ENCODE measurements at regions not wholly inside any gene's neighbourhood (a gene's known extent, or its start where the extent isn't known, plus 50 kb on each side); places are given as distances from the start of the nearest gene placed in this dataset.
"Not testable (repeated sequence)": the region's sequence is repeated elsewhere in the genome, so short reads cannot be mapped to it uniquely, and the experiment has no call there.

DNA sequence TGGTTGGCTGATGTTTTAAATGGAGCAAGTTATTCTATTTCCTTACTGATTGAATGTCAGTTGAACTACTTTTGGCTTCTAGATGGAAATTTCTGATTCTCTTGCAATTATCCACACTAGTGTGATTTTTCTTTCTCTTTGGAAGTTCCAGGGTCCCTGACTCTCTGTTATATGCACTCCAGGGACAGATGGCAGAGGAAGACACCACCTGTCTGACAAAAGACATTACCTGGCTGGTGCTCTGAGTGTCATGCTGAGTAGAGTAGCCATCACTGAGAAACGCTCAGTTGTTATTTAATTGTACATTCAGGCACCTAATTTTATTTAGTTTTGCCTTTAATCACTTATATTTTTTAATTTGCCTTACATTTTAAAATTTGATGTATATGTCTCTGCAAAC is 105.4 kb upstream of the TLL1 start:
- no peak for DNase-seq (ENCODE audit: low spot score)

DNA sequence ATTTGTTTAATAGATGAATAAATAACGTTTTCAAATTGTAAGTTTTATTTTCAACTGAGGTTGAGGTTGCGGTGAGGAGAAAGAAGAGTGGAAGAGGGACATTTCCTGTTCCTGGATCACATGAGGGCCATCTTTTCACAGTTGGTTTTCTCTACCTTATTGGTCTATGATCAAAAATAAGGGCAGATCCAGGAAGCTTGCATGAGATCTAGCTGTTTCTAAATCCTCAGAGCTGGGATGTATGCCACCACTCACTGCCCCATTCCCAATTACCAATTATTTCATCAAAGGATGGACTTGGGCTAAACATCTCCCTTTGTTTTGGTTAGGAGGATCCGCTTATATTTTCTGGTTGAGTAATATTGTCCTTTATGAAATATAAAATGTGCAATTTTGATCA is 104.8 kb upstream of the TLL1 start:
- no peak for DNase-seq (ENCODE audit: low spot score)

DNA sequence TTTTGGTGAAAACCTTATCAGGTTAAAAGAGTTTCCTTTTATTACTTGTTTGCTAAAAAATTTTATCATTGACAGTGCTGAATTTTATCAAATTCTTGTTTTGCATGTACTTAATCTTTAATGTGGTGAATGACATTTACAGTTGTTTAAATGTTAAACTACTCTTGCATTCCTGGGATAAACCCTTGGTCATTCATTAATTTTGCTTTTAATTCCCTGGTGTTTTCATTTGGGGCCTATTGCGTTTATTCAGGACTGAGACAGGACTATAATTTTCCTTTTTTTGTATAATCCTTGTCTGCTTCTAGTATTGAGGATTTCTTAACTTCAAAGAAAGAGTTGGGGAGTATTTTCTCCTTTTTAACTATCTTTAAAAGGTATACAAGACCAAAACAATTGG is 98.7 kb upstream of the TLL1 start:
- DNase-seq (ENCODE audit: low spot score) = peak; percentile 50

DNA sequence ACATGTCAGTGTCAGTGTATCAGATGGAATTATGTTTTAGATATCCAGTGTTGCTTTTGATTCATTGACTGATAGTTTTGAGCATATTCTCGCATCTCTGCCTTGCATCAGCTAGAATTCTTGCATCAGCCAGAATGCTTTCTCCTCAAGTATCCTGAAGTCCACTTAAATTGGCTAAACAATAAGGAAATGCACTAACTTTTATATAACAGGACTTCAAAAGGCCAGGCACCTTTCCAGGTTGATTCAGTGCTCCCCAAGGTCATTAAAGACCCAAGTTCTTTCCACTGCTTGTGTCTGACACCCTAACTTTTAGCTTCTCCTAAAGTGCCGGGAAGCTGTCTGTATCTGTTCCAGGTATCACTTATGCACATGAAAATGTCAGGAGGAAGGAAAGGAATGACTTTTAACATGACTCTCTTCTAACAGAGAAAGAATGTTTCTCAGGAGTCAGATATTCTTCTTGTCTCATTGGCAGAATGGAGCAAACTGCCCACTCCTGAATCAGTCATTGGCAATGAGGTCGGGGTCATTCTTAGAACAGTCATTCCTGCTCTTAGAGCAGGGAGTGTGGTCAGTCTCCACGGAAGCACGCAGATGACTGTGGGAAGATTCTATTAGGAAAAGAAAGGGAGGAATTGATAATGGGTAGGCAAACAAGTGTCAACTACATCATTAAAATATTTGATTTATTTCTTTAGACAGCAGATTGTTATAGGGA is 92.9 kb upstream of the TLL1 start:
- DNase-seq (ENCODE audit: low spot score) = peak; percentile 75

DNA sequence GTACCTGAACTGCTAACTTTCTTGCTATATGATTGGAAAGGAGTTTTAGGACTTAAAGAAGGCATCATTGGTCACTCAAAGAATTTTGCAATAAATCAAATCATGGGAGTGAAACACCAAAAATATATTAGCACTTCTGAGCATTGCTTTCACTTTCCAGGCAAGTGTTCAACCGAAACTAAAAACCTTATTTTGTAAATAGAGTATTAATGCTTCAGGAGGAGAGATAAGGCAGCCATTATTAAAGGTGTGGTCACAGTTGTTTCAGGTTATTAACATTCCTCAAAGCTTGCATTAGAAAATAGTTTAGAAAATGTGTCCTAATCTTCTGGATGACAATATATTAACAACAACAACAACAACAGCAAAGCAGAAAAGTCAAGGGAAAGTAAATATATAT is 92.3 kb upstream of the TLL1 start:
- DNase-seq (ENCODE audit: low spot score) = no peak

DNA sequence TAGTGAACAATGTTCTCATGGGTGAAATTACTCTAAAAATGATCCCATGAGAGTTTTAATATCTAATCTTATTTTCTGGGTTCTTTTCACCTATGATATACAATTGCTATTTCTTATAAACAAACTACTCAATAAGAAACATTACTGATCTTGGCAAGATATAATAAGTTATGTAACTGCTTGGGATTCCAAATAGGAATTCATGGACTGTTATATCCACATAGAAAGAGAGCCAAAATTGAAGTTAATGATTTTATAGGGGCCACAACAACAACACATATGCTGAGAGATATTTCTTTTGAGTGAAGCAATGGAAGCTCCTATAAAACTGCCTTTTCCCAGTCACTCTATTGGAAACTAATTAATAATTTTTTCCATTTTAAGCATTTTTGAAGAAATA is 90.4 kb upstream of the TLL1 start:
- no peak for DNase-seq (ENCODE audit: low spot score)

DNA sequence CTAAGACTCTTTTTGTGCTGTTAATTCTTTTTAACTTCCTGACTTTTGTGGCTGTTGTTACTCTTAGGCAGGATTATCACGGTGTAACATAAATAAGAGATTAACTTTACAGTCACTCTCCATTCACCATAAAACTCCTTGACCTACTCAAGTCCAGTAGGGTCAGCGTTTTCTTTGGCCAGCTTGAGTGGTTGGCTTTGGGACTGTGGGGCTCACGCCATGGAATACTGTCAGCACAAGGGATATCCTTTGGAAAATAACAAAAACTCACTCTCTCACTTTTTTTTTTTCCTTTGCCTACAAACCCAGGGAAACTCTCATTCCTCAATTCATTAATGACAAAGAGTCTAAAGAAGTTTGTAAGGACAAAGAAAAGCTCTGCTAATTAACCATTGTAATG is 89.4 kb upstream of the TLL1 start:
- no peak for DNase-seq (ENCODE audit: low spot score)

DNA sequence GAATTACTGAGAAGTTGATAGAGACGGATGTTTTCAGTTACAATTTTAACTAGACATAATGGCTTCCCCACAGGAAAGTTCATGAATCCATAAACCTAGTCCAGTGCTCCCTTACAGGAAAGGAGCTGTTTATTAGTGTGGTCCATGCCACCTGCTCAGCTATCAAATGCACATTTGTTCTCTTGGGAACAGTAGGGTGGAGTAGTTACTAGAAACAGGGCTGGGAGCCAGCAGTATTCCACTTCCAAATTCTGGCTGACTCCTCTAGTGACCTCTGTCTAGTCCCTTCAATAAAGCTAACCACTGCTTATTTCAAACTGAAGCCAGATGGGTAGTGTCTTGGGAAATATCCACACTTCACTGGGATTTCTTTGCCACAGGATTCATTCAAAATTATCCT is 88.4 kb upstream of the TLL1 start:
- no peak for DNase-seq (ENCODE audit: low spot score)

DNA sequence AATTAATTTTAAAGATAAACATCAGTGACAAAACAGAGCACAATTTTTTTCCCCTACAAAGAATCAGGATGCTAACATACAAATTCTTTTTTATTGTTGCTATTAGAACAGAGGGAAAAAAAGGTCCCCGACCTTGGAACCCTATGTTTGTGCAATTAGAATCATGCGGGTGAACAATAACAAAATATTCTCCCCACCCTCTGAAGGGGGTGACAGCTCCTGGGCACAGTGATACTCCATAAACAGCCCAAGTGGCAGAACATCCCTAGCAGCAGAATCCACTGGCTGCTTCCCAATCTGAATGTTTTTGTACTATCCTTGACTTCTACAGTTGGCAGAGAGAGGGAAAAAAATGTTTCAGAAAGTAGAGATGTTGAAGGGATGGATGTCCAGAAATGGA is 87.7 kb upstream of the TLL1 start:
- DNase-seq (ENCODE audit: low spot score) = no peak

DNA sequence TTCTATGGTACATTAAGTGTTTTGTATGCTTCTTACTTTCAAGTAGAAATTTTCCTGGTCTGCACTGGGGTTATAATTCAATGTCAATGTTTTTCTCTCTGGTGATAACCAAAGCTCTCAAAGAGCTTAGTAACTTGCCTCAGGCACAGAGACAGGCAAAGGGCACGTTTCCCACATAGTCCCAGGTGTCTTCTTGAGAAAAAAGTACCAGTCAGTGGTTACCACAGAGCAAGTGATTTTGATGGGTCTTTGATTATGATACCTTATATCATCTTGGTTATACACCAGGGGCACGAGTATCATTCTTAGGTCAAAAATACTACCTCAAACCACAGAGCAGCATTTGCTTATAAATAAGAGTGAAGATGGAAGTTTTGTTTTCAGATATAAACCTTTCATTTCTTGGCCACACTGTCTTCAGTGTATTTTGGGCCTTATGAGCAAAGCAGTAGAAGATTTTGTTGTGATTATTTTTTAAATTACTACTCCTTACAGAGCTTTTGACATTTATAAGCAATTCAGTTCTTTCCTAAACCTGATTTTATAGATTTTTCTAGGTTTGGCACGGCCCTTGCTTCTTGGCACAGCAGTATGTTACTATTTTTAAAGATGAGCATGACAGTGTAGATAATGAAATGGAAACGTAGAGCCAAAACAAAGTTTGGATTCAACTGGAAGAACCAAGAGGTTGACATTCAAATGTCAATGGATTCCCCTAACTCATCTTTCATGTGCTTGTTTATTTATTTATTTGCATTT is 85.3 kb upstream of the TLL1 start:
- no peak for DNase-seq (ENCODE audit: low spot score)

DNA sequence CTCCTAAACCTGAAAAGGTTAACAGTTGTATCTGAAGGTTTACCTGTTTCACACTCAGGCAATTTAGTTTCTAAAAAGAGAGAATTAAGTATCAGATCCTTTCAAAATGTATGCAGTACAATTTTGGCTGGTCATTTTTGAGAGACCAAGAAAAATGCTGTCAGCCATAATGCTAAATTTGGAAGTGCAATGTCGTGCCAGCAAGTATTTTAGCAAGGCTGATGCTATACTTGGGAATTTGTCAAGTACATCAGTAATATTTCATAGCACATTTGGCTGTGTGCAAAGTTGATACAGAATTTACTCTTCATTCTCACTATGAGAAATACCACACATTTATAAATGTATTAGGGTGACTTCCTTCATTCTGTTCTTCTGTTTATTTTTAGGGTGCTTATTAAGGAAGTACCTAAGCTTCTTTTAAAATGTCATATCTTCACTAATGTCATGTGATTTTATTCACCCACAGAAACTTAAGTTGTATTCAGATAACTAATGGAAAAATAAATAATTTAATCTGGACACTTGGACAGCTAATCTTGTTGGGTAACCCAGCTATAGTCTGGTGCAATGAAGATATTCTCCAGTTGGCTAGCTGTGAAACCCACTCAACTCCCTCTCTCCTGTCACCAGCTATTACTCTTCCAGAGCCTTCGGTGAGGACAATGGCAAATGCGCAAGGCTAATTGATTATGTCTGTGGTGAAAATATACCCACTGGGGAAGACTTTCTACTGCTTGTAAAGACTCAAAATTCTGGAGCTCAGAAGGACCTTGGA is 84.2 kb upstream of the TLL1 start:
- no peak for DNase-seq (ENCODE audit: low spot score)

DNA sequence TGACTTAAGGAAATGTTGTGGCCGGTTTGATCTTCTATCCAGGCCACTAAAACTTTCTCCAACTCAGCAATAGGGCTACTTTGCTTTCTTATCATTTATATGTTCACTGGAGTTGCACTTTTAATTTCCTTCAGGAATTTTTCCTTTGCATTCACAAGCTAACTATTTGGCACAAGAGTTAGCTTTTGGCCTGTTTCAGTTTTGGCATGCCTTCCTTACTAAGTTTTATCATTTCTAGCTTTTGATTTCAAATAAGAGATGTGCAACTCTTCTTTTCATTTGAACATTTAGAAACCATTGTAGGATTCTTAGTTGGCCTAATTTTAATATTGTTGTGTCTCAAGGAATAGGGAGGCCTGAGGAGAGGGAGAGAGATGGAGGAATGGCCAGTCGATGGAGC is 79.8 kb upstream of the TLL1 start:
- no peak for DNase-seq (ENCODE audit: low spot score)

DNA sequence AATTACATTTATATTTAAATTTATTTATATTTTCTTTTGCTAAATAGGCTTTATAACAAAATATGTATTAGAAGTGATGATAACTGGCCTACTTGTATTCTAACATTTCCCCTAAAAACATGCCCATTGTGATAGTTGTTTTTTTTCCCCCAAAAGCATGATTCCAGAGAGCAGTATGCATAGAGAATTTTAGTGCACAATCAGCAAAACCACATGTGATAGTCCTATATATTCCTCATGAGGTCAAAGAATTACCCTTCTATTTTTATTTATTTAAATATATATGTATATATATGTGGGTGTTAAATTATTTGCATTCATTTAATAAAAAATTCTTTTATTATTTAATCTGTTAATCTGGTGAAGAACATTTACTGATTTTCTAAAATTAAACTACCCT is 78.2 kb upstream of the TLL1 start:
- no peak for DNase-seq (ENCODE audit: low spot score)

DNA sequence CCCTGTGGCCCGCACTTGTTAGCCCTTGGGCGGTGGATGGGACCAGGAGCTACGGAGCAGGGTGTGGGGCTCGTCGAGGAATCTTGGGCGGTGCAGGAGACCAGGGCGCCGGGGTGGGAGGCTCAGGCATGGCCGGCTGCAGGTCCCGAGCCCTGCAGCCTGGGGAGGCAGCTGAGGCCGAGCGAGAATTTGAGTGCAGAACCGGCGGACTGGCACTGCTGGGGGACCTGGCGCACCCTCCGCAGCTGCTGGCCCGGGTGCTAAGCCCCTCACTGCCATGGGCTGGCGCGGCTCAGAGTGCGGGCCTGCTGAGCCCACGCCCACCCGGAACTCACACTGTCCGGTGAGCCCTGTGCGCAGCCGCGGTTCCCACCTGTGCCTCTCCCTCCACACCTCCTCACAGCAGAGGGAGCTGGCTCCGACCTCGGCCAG is 73.6 kb upstream of the TLL1 start:
- DNase-seq (ENCODE audit: low spot score) = no peak

DNA sequence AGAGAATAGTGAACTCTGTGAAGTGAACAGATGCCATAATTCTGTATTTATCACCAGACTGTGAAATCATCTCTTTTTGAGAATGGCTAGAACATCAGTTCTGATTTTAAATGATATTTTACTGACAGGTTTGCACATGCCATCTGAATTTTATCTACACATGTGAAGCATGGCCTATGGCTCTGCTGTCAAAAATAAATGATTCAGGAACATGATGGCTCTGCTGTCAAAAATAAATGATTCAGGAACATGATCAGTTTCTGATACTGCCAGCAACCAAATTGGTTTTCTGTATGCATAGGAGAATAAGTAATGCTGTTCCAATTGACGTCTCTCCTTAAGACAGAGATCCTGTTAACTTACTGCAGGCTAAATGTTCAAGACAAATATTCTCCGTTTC is 70.6 kb upstream of the TLL1 start:
- DNase-seq (ENCODE audit: low spot score) = no peak

DNA sequence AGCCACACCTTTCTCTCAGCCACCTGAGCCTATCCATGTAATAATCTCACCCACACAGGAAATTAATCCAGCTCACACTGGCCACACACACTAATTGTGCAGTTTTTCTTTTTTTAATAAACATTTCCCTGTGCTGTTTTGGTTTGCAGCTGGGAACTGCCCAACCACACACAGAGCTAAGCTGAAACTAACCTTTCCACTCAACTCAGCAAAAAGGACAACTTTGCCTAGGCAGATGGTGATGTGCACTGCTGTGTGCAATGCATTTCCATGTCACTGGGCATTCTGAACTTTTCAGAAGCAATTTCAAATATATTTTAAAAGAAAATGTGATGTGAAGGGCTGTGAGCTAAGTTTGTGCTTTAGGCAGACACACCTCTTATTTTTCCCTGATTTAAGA is 70.0 kb upstream of the TLL1 start:
- no peak for DNase-seq (ENCODE audit: low spot score)

DNA sequence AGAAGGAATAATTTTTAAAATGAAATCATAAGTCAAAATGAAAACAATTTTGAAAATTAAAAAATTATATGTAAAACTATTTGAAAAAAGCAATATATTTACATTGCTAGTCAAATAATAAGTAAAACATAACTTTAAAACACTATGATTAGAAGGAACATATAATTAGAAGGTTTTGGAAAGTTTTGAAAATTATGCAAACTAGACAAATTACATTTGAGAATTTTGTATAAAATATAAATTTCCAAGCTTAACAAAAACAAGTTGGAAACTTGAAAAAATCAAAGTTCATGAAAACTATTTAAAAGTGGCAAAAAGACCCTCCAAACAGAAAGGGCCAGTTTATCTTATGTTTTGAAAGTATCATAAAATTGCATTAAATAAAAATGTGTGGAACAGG is 67.6 kb upstream of the TLL1 start:
- no peak for DNase-seq (ENCODE audit: low spot score)

DNA sequence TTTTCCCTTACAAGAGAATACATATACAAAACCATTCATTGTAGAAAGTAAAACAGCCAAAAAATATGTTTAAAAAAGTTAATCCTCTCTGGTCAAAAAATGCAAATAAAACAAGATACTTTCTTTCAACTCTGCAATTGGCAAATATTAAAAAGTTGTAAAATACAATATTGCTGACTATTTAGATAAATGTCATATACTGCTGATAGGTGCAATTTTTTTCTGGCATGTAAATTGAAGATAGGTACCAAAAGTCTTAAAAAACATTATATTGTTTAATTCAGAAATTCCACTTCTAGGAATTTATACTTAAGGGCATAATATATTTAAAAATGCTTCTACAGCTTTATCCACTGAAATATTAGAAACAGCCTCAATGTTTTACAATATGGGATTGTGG is 66.4 kb upstream of the TLL1 start:
- DNase-seq (ENCODE audit: low spot score) = no peak

DNA sequence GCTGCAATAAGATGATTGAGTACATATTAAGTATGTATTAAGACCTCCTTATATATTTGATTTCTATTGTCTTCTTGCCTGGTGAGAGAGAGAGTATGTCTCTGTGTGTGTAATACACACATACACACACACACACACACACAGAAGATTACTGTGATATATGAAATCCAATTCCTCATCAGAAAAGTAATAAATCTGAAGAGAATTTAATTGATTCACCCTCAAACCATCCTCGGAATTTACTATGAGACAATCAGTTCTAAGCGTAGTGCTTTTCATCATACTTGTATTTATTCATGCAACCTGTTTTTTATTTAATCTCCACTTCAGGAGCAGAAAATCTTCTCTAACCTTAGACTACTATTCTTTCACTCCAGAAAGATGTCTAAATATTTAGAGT is 62.3 kb upstream of the TLL1 start:
- DNase-seq (ENCODE audit: low spot score) = peak; percentile 22

DNA sequence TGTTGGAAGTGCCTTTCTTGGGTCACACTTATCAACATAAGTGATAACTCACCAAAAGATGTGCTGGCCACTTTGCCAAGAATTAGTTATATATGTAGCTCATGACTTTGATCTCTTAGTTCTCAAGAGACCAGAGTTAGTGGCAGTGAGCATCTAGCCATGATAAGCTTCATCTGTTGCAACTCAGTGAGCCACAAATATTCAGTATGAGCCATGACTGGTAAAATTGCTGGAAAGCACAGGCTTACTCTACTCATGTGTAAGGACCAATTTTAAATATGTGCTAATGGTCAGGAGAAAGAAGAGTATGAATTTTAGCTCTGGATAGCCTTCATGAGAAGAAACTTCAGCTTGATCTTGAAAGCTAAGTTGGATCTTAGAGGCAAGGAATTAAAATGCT is 59.4 kb upstream of the TLL1 start:
- peak; percentile 59 for DNase-seq (ENCODE audit: low spot score)

DNA sequence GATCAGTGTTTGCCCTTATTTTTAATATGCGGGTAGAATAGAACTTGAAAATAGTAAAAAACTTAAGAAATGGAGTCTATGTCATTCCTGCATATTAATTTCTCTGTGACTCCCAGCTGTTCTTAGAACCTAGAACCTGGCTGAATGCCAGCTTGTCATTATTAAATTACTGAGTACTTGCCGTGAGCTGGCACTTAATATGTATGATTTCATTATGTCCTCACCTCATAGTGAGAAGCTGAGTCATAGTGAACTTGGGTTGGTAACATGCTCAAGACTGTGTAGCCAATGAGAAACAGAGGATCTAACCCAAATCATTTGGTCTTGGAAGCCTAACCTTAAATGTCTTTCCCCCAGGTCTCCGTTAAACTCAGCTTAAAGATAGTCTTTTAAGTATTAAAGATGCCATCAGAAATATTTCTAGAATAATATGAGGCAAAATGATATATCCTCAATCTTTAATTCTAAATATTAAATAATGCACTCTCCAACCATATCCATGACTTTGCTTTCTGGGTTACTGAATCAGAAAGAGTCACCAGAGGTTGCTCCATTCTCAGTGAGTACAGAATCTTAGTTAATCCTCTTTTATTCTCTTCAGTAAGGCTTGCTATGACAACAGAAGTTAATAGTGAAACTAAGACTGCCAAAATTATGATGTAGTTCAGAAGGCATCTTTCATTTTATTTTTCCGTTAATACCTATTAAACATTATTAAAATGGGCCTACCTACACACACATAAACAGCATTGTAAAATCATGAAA is 58.6 kb upstream of the TLL1 start:
- peak; percentile 90 for DNase-seq (ENCODE audit: low spot score)

DNA sequence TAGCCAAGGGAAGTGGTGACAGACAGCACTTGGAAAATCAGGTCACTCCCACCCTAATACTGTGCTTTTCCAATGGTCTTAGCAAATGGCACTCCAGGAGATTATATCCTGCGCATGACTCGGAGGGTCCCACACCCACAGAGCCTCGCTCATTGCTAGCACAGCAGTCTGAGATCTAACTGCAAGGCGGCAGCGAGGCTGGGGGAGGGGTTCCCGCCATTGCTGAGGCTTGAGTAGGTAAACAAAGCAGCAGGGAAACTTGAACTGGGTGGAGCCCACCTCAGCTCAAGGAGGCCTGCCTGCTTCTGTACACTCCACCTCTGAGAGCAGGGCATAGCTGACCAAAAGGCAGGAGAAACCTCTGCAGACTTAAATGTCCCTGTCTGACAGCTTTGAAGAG is 53.9 kb upstream of the TLL1 start:
- DNase-seq (ENCODE audit: low spot score) = not testable (repeated sequence)

All from kidney tubule cell (primary cell).